HepG2 (cell line): ENCODE measurements at regions not wholly inside any gene's neighbourhood (a gene's known extent, or its start where the extent isn't known, plus 50 kb on each side); places are given as distances from the start of the nearest gene placed in this dataset.

Experiments
- ATAC-seq: fragments of 200-7000 bp; cut with Tn5 transposase; 3 replicates; pipeline ENCODE4 v1.9.1; 2020; ENCODE audit warnings: mild to moderate bottlenecking, moderate library complexity
- BruUV-seq: library from RNA; stranded (reverse); fragments of 400-500 nt; replicated peaks from 2 replicates; lab custom pipeline; 2021; lab: Mats Ljungman, UMichigan
- CTCF ChIA-PET: fragments of 300-600 bp; formaldehyde crosslinking; extraction: SDS; loops from one replicate; lab custom pipeline; 2021; ENCODE audit warnings: low total read pairs, inconsistent platforms, low intra/inter-chr PET ratio; lab: Yijun Ruan, JAX
- POLR2A ChIA-PET: fragments of 350-600 bp; sonication (Branson Sonifier 250); formaldehyde crosslinking; loops from one replicate; lab custom pipeline; 2020; ENCODE audit warnings: antibody characterized with exemption, inconsistent platforms; lab: Yijun Ruan, JAX
- DNase-seq: peaks from one replicate; pipeline ENCODE4 v3.0.0-alpha.2; 2015; ENCODE audit warnings: low spot score
- FAIRE-seq: peaks from 3 replicates; lab custom pipeline; 2011; peaks lifted over from hg19 to GRCh38; lab: Jason Lieb, UNC
- H2AFZ ChIP-seq: one replicate; pipeline ENCODE4 v1.6.1; 2011; ENCODE audit warnings: low read length, inconsistent platforms
- H3K27ac ChIP-seq: fragments of 300-600 bp; 3 replicates; pipeline ENCODE4 v1.8.0; 2011; ENCODE audit warnings: mixed run types, mild to moderate bottlenecking, mixed read lengths, low read length, inconsistent platforms; ENCODE audit not compliant: insufficient read depth; ENCODE audit errors: extremely low read length
- H3K27me3 ChIP-seq, 2 experiments: fragments of 200-600 bp in 1 of 2; 2 replicates in 1 of 2; 3 replicates in 1 of 2; pipeline versions ENCODE4 v1.6.0 to v1.8.0; 2011; ENCODE audit warnings: low read length in 2 of 2, mild to moderate bottlenecking in 2 of 2, moderate library complexity in 2 of 2, inconsistent platforms in 1 of 2; ENCODE audit not compliant: insufficient read depth in 2 of 2, control insufficient read depth in 1 of 2
- H3K36me3 ChIP-seq, 2 experiments: fragments of 200-600 bp in 1 of 2; replicated peaks in 1 of 2; 2 replicates in 1 of 2; 3 replicates in 1 of 2; pipeline versions ENCODE4 v1.5.1 to v1.8.0; 2011; ENCODE audit warnings: low read length in 2 of 2, inconsistent platforms in 1 of 2; ENCODE audit not compliant: insufficient read depth in 2 of 2, control insufficient read depth in 1 of 2
- H3K4me1 ChIP-seq: 2 replicates; pipeline ENCODE4 v1.5.1; 2012; ENCODE audit warnings: low read length, inconsistent platforms; ENCODE audit not compliant: insufficient read depth
- H3K4me2 ChIP-seq: 2 replicates; pipeline ENCODE4 v1.6.0; 2011; ENCODE audit warnings: low read depth, low read length, inconsistent platforms
- H3K4me3 ChIP-seq, 3 experiments: fragments of 200-600 bp in 1 of 3; sonication (generic), shearing (Covaris generic) in 1 of 3; replicated peaks in 1 of 3; 2 replicates each; pipeline ENCODE4 v1.5.1; 2011 to 2016; ENCODE audit warnings: low read length in 3 of 3, inconsistent platforms in 2 of 3, low read depth in 2 of 3, mild to moderate bottlenecking in 2 of 3, control low read depth in 1 of 3, mixed read lengths in 1 of 3; ENCODE audit not compliant: insufficient read depth in 1 of 3
- H3K79me2 ChIP-seq: one replicate; pipeline ENCODE4 v1.6.1; 2011; ENCODE audit warnings: low read length, inconsistent platforms; ENCODE audit not compliant: insufficient read depth
- H3K9ac ChIP-seq: 2 replicates; pipeline ENCODE4 v1.6.0; 2011; ENCODE audit warnings: mild to moderate bottlenecking, low read depth, low read length, inconsistent platforms; ENCODE audit not compliant: insufficient read depth
- H3K9me3 ChIP-seq: 2 replicates; pipeline ENCODE4 v1.5.1; 2012; ENCODE audit warnings: mild to moderate bottlenecking, low read length
- H4K20me1 ChIP-seq: 2 replicates; pipeline ENCODE4 v1.6.0; 2011; ENCODE audit warnings: inconsistent platforms, mild to moderate bottlenecking, low read length, moderate library complexity; ENCODE audit not compliant: insufficient read depth
- ARID4A ChIP-seq: sonication (generic); formaldehyde crosslinking; IDR thresholded peaks from 2 replicates; pipeline ENCODE4 v1.5.0; 2020; ENCODE audit warnings: mild to moderate bottlenecking, missing genetic modification reagents, borderline replicate concordance
- CSRNP1 ChIP-seq: sonication (generic); formaldehyde crosslinking; IDR thresholded peaks from 2 replicates; pipeline ENCODE4 v1.8.1; 2023; ENCODE audit warnings: mild to moderate bottlenecking, missing genetic modification reagents
- FOXA3 ChIP-seq: IDR thresholded peaks from 2 replicates; pipeline ENCODE4 v1.6.1; 2016; ENCODE audit warnings: missing genetic modification reagents, missing compliant biosample characterization
- NFKB2 ChIP-seq: sonication (generic); formaldehyde crosslinking; IDR thresholded peaks from 2 replicates; pipeline ENCODE4 v1.4.0; 2020; ENCODE audit warnings: missing genetic modification reagents, borderline replicate concordance
- NR1H2 ChIP-seq: sonication (generic); formaldehyde crosslinking; IDR thresholded peaks from 2 replicates; pipeline ENCODE4 v1.8.1; 2022; ENCODE audit warnings: low read depth, missing genetic modification reagents, borderline replicate concordance
- SMC3 ChIP-seq: IDR thresholded peaks from 2 replicates; pipeline ENCODE4 v1.6.1; 2011; ENCODE audit warnings: low read length, improper control_type of control experiment
- ZNF710 ChIP-seq: sonication (generic); formaldehyde crosslinking; IDR thresholded peaks from 2 replicates; pipeline ENCODE4 v1.5.0; 2020; ENCODE audit warnings: mild to moderate bottlenecking, missing genetic modification reagents, borderline replicate concordance
- ZNF841 ChIP-seq: sonication (generic); formaldehyde crosslinking; IDR thresholded peaks from 2 replicates; pipeline ENCODE4 v1.8.1; 2023; ENCODE audit warnings: missing genetic modification reagents, borderline replicate concordance
- WGBS: methylation state at CpG from one replicate; pipeline ENCODE4 v1.1.6; 2017; ENCODE audit warnings: low lambda C conversion rate; 5-methylcytosine and 5-hydroxymethylcytosine counted together
- in situ Hi-C: cut with HindIII; loops from 2 replicates; pipeline ENCODE4 v1.10.0; 2017; ENCODE audit warnings: low pct_unique_long_range_greater_than_20kb; ENCODE audit not compliant: extremely low pct_ligation_motif_present
- intact Hi-C: fragments of 100-400 bp; cut with micrococcal nuclease; formaldehyde crosslinking; loops from one replicate; pipeline ENCODE4 v1.10.0; 2022; ENCODE audit not compliant: unreplicated experiment

- intact Hi-C loops (no loop called here), in situ Hi-C loops (no loop called here)
- Histone ChIP-seq H3K79me2 (no peaks in the 10 kb centered on the region), H3K4me2 (no peak overlapping the region), H4K20me1 (no peaks in the 10 kb centered on the region), H2AFZ (no peak overlapping the region), H3K9me3 (no peaks in the 10 kb centered on the region), H3K27me3 (no peaks in the 10 kb centered on the region), H3K36me3 (no peaks in the 10 kb centered on the region), H3K4me1 (no peaks in the 10 kb centered on the region), H3K27ac (no peak overlapping the region), H3K4me3 (no peak overlapping the region), H3K9ac (no peak overlapping the region)
- WGBS: 16% methylated on average over 3 of the region's 3 CpGs
- CTCF ChIA-PET: no interaction called here
- POLR2A ChIA-PET: no interaction called here
- no peak for FAIRE-seq
- TF ChIP-seq ARID4A (CRISPR knock-in tag) (no peak), NFKB2 (no peak), CSRNP1 (CRISPR knock-in tag) (no peak), FOXA3 (CRISPR knock-in tag) (no peak), ZNF710 (CRISPR knock-in tag) (no peak), NR1H2 (CRISPR knock-in tag) (no peak), ZNF841 (CRISPR knock-in tag) (no peak), SMC3 (no peak)
- BruUV-seq: no TSS peak
- DNase-seq: no peak
- ATAC-seq: no peak
Observed at GRCh38 chr14:30227436-30227835, 299.8 kb upstream of the PRKD1 start.
